Heart left ventricle (tissue), 16 donors: ENCODE measurements at regions not wholly inside any gene's neighbourhood (a gene's known extent, or its start where the extent isn't known, plus 50 kb on each side); places are given as distances from the start of the nearest gene placed in this dataset.

Experiments
- ATAC-seq, 4 donors: fragments of 200-7000 bp; cut with Tn5 transposase; one replicate each; pipeline ENCODE4 v1.9.1; 2020 to 2022; ENCODE audit warnings: moderate library complexity in 4 of 4, mild to moderate bottlenecking in 3 of 4, moderate number of reproducible peaks in 1 of 4
- DNase-seq, 5 donors: peaks; one replicate each; pipeline ENCODE4 v3.0.0-alpha.2; 2020
- H3K27ac ChIP-seq, 12 donors: fragments of 200-600 bp; sonication (generic) in 4 of 12; one replicate each; pipeline versions ENCODE4 v1.5.0 to v1.8.0; 2016 to 2022; ENCODE audit warnings: mild to moderate bottlenecking in 2 of 12
- H3K27me3 ChIP-seq, 9 donors: fragments of 200-600 bp; sonication (generic) in 2 of 9; one replicate each; pipeline versions ENCODE4 v1.5.1 to v1.8.0; 2016 to 2022; ENCODE audit warnings: mild to moderate bottlenecking in 3 of 9
- H3K36me3 ChIP-seq, 9 donors: fragments of 200-600 bp; sonication (generic) in 2 of 9; one replicate each; pipeline versions ENCODE4 v1.5.0 to v1.8.0; 2018 to 2022; ENCODE audit warnings: mild to moderate bottlenecking in 2 of 9
- H3K4me1 ChIP-seq, 12 donors: fragments of 200-600 bp; sonication (generic) in 4 of 12; one replicate each; pipeline versions ENCODE4 v1.5.0 to v1.8.0; 2016 to 2022; ENCODE audit warnings: mild to moderate bottlenecking in 3 of 12
- H3K4me3 ChIP-seq, 12 donors: fragments of 200-600 bp; sonication (generic) in 4 of 12; one replicate each; pipeline versions ENCODE4 v1.5.0 to v1.8.0; 2017 to 2022; ENCODE audit warnings: mild to moderate bottlenecking in 9 of 12, moderate library complexity in 4 of 12
- H3K9me3 ChIP-seq, 12 donors: fragments of 200-600 bp; sonication (generic) in 4 of 12; one replicate each; pipeline versions ENCODE4 v1.5.0 to v1.8.0; 2016 to 2022; ENCODE audit warnings: mild to moderate bottlenecking in 1 of 12
- POLR2A ChIP-seq, 2 donors: fragments of 450-650 bp; IDR thresholded peaks; one replicate each; pipeline ENCODE4 v1.6.1; 2017; ENCODE audit warnings: antibody characterized with exemption in 2 of 2, mild to moderate bottlenecking in 2 of 2, moderate library complexity in 2 of 2
- WGBS, 4 donors: extraction: QIAGEN DNeasy Blood & Tissue Kit in 2 of 4; methylation state at CpG; one replicate each; pipeline versions ENCODE4 v1.1.5 to v1.1.7; 2013 to 2018; 5-methylcytosine and 5-hydroxymethylcytosine counted together
- intact Hi-C, 10 donors: fragments of 100-400 bp; cut with DNase I; formaldehyde crosslinking; loops; one replicate each; pipeline versions ENCODE4 v1.11.1 to v1.14.2; 2022
- TF ChIP-seq, protein P1 (sequence below), 12 donors: fragments of 200-600 bp; sonication (generic) in 4 of 12; IDR thresholded peaks; one replicate each; pipeline versions ENCODE4 v1.5.0 to v1.8.0; 2018 to 2022; ENCODE audit warnings: antibody characterized with exemption in 12 of 12, mild to moderate bottlenecking in 5 of 12
- donor health status: ischemic (EF 13 %, LVEDD 7.1; RV severe dilation, severe dysfunction).
- donor health status: healthy with polysubstance abuse.
- donor health status: DM: no; HTN: yes; CAD: no.
- donor health status: DM: no; HTN: no; CAD: no.
- donor health status: ischemic (EF 25% LVEDD 6.9; RV normal size, moderate dysfunction).
- donor health status: ischemic (EF 25% LVEDD 5.7; RV mildly dilated, moderate dysfunction).
- donor health status: healthy.
- donor health status: DM: yes; HTN: yes; CAD: no.
- donor health status: ischemic (EF 35%, LVEDD 5.7; RV mildly dilated, moderate dysfunction).
- donor health status: nonischemic (EF 11% LVEDD 7.7; RV severe dilation, severe dysfunction).
- donor health status: DM: yes; HTN: yes; CAD: no.
- donor health status: PGD.
- donor health status: ischemic (EF 29% LVEDD 5.4; RV normal size, mild dysfunction).
- donor health status: nonischemic (EF 23%, LVEDD 6.1; RV moderate dilation, normal function).

DNA sequence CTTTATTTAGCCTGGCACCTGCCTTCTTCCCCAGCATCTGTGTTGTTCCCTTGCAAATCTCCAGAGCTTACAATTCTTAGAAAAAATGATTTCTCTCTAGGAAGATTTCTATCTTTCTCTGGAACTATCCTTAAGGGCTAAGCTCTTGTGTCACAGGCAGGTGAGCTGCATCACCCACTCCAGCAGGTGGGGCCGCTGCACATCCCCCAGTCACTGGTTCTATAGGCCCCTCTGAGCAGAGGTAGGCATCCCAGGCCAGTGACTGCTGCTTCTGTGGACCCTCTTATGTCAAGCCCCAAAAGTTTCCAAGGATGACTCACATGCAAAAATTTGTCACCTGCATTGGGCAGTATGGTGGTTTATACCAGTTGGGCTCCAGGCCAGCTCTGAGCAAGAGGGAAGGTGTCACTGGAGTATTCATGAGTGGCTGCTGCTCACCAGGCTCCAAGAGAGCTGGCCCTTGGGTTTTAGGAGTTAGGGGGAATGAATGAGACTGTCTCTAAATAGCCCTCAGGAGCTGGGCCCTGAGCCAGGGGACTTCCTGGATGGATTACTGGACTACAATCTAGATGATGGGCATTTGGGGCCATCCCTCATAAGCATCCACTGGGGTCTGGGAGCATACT is 208.1 kb upstream of the EOLA2 start:
- Histone ChIP-seq H3K36me3 (no peaks in the 10 kb centered on the region), H3K4me1 (peaks cover 0 to 21% (median 0%) of the 10 kb centered on the region in 12 donors), H3K4me3 (no peak overlapping the region), H3K27ac (no peak overlapping the region), H3K27me3 (no peaks in the 10 kb centered on the region), H3K9me3 (peaks cover 0 to 12% (median 3%) of the 10 kb centered on the region in 12 donors)
- peak in 1 of 5 donors; percentile 32 for DNase-seq
- intact Hi-C loops: no loop called here
- WGBS, 4 donors: 67 to 89% (median 89%) methylated on average over 1 of the region's 1 CpG
- ATAC-seq: peak in 1 of 4 donors; percentile 26
- TF ChIP-seq, protein P1, sequence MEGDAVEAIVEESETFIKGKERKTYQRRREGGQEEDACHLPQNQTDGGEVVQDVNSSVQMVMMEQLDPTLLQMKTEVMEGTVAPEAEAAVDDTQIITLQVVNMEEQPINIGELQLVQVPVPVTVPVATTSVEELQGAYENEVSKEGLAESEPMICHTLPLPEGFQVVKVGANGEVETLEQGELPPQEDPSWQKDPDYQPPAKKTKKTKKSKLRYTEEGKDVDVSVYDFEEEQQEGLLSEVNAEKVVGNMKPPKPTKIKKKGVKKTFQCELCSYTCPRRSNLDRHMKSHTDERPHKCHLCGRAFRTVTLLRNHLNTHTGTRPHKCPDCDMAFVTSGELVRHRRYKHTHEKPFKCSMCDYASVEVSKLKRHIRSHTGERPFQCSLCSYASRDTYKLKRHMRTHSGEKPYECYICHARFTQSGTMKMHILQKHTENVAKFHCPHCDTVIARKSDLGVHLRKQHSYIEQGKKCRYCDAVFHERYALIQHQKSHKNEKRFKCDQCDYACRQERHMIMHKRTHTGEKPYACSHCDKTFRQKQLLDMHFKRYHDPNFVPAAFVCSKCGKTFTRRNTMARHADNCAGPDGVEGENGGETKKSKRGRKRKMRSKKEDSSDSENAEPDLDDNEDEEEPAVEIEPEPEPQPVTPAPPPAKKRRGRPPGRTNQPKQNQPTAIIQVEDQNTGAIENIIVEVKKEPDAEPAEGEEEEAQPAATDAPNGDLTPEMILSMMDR (IDR thresholded peaks at IDR 0.05): no peak
- TF ChIP-seq POLR2A (IDR thresholded peaks at IDR 0.05): no peak

DNA sequence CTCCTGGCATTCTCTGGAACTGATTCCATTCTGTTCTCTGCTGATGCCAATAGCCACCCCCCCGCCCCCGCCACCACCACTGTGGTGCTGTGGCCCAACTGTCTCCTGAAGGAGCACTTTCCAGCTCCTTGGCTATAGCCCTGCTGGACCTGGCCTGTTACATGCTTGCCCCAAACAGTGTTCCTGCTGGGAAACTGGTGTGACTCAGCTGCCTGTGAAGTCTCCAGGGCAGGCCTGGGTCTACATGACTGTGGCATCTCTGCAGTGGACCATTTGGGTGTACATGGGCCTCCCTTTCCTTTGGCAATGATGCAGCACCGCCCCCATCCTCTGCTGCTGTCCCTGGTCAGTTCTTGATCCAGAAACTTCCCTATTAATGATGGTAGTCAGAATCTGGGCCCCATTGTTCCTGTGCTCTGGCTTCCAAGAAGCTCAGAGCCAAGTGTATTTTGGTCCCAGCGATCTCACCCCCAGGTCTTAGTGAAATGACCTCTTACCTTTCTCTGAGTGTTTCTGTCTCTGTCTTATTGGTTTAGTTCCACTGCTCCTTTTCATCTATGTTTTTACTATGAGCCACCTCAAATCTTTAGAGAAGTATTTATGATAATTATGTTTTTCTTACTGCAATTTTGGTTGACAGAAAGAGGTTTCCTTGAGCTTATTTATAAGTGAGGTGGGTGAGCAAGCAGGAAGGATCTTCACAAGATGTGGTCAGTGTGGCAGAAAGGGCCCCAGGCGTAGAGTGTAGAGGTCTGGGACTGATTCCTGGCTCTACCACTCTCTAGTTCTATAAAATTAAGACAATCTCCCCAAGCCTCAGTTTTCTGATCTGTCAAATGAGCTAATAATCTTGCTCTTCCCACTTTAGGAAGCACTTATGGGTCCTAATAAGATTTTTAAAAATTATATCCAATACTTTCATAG is 210.7 kb upstream of the EOLA2 start:
- TF ChIP-seq, protein P1 (IDR thresholded peaks at IDR 0.05): no peak
- no peak for TF ChIP-seq POLR2A (IDR thresholded peaks at IDR 0.05)
- H3K27me3 ChIP-seq: no peaks in the 10 kb centered on the region
- H3K4me3 ChIP-seq: no peak overlapping the region
- ATAC-seq (peak in 3 of 4 donors; percentile 44 to 67 (median 64)), DNase-seq (no peak)
- WGBS, 4 donors: 43 to 73% (median 63%) methylated on average over 3 to 5 of the region's 5 CpGs
- no peaks in the 10 kb centered on the region for H3K36me3 ChIP-seq
- H3K9me3 ChIP-seq: no peaks in the 10 kb centered on the region
- intact Hi-C loops: no loop called here
- no peak overlapping the region for H3K27ac ChIP-seq
- H3K4me1 ChIP-seq: peaks cover 0 to 21% (median 0%) of the 10 kb centered on the region in 12 donors

DNA sequence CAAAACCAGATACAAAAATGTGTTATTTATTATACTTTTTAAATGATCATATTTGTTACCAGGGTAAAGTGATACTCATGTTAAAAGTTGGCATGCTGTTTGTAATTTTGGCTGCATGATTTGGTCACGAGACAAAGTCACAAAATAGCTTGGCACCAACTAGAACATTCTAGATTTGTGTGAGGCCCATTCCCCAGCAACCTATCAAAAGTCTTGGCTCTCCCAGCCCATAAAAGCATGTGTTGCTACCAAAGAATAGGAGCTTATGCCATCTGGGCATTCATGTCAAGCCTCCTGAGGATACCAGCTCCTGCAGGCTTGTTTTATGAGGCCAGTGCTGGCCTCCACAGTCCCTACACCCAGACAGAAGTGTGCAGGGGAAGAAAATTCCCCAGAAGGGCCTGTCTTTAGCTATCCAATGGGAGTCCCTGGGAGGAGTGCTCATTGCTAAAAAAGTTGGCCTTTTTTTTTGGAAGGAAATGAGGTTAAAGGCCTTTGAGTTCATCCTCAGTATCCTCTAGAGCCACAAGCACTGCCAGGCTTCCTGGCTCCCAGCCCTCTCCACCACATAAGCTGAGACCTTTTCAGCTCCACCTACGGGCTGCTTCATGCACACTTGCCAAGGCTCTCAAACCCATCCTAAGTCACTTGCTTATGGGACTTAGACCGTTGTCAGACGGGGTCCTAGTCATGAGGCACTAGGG is 211.9 kb upstream of the EOLA2 start:
- no peak for DNase-seq
- peak in 1 of 4 donors; percentile 37 for ATAC-seq
- H3K4me1 ChIP-seq: peaks cover 0 to 21% (median 0%) of the 10 kb centered on the region in 12 donors
- H3K9me3 ChIP-seq: no peaks in the 10 kb centered on the region
- WGBS, 4 donors: 42 to 63% (median 52%) methylated on average over 4 of the region's 4 CpGs
- H3K27me3 ChIP-seq: no peaks in the 10 kb centered on the region
- no peak for TF ChIP-seq POLR2A (IDR thresholded peaks at IDR 0.05)
- TF ChIP-seq, protein P1 (IDR thresholded peaks at IDR 0.05): no peak
- no peaks in the 10 kb centered on the region for H3K36me3 ChIP-seq
- H3K27ac ChIP-seq: no peak overlapping the region
- H3K4me3 ChIP-seq: no peak overlapping the region
- intact Hi-C loops: no loop called here

DNA sequence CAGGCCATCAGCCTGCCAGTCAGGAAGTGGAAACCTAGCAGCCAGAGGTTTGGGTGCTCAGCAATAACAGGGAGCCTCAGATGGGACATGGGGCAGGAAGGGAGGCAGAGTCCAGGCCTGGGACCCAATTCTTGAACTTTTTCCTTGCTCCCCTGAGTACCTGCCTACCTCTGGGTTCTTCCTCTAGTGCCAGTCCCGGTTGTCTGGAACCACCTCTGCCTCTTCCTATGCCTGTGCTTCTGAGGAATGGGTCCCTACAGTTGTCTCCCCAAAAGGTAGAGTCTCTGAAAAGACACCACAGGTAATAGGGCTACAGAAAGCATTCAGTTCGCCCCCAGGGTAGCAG is 212.4 kb upstream of the MAMLD1 start:
- no peak for DNase-seq
- H3K27me3 ChIP-seq: no peaks in the 10 kb centered on the region
- ATAC-seq: no peak
- no peak overlapping the region for H3K27ac ChIP-seq
- WGBS, 4 donors: 49 to 98% (median 88%) methylated on average over 2 of the region's 2 CpGs
- no peak for TF ChIP-seq POLR2A (IDR thresholded peaks at IDR 0.05)
- TF ChIP-seq, protein P1 (IDR thresholded peaks at IDR 0.05): no peak
- H3K4me1 ChIP-seq: peaks cover 0 to 21% (median 0%) of the 10 kb centered on the region in 12 donors
- no peak overlapping the region for H3K4me3 ChIP-seq
- intact Hi-C loops: no loop called here
- H3K9me3 ChIP-seq: no peaks in the 10 kb centered on the region
- no peaks in the 10 kb centered on the region for H3K36me3 ChIP-seq
